A673 (cell line): ENCODE measurements at regions not wholly inside any gene's neighbourhood (a gene's known extent, or its start where the extent isn't known, plus 50 kb on each side); places are given as distances from the start of the nearest gene placed in this dataset.

ENCODE experiments used
- CTCF ChIP-seq: fragments of 300-800, 200-600 bp; sonication (generic); conservative IDR thresholded peaks from 2 replicates; pipeline ENCODE4 v1.5.1; 2017; ENCODE audit warnings: low read depth, mild to moderate bottlenecking, antibody characterized with exemption, low read length, moderate library complexity, mixed read lengths
- EZH2 ChIP-seq: fragments of 200-600 bp; sonication (generic); IDR thresholded peaks from 2 replicates; pipeline ENCODE4 v1.6.1; 2017; ENCODE audit warnings: borderline replicate concordance, low read depth, mild to moderate bottlenecking, mixed read lengths, antibody characterized with exemption, low read length; ENCODE audit not compliant: poor library complexity, severe bottlenecking

DNA sequence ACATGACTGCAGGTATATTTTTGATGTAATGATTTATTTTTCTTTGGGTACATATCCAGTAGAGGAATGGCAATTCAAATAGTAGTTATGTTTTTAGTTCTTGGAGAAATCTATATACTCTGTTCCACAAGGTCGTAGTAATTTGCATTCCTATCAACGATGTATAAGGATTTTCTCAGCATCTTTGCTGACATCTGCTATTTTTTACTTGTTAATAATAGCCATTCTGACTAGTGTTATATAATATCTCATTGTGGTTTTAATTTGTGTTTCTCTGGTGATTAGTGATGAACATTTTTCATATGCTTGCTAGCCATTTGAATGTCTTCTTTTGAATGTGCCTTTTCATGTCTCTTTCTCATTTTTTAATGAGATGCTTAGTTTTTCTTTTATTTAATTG is 292.1 kb upstream of the RGS18 start:
- no peak for TF ChIP-seq CTCF
- TF ChIP-seq EZH2 = no peak
